ENCODE measurements at regions not wholly inside any gene's neighbourhood (a gene's known extent, or its start where the extent isn't known, plus 50 kb on each side); places are given as distances from the start of the nearest gene placed in this dataset.

DNA sequence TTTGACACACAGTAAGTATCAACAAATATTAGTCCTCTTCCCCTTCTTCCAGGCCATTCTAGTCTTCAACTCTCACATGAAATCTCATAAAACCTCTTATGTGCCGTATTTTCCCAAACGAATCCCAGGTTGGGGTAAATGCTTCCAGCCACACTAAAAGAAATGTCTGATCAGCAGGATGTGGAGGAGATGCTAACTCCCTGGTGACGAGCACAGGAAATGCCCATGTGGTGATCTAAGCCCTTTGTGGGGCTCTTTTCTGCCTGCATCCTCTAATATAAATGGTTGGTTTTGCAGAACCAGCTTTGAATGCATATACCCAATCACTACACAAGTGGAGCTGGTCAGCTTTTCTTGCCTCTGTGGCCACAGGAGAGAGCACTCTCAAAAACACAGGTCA, 498.2 kb upstream of the ERCC4 start:
- TF ChIP-seq, protein P1, sequence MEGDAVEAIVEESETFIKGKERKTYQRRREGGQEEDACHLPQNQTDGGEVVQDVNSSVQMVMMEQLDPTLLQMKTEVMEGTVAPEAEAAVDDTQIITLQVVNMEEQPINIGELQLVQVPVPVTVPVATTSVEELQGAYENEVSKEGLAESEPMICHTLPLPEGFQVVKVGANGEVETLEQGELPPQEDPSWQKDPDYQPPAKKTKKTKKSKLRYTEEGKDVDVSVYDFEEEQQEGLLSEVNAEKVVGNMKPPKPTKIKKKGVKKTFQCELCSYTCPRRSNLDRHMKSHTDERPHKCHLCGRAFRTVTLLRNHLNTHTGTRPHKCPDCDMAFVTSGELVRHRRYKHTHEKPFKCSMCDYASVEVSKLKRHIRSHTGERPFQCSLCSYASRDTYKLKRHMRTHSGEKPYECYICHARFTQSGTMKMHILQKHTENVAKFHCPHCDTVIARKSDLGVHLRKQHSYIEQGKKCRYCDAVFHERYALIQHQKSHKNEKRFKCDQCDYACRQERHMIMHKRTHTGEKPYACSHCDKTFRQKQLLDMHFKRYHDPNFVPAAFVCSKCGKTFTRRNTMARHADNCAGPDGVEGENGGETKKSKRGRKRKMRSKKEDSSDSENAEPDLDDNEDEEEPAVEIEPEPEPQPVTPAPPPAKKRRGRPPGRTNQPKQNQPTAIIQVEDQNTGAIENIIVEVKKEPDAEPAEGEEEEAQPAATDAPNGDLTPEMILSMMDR (conservative IDR thresholded peaks at IDR 0.05 in 1 of 2, IDR thresholded peaks at IDR 0.05 in 1 of 2; ENCODE audit: extremely low read depth in 1 of 2, insufficient read depth in 1 of 2, low read depth in 1 of 2, low read length in 2 of 2) = no peak
- TF ChIP-seq EZH2 (IDR thresholded peaks at IDR 0.05; ENCODE audit: borderline replicate concordance, low read length) = no peak
